Calu3 (cell line): ENCODE measurements at regions not wholly inside any gene's neighbourhood (a gene's known extent, or its start where the extent isn't known, plus 50 kb on each side); places are given as distances from the start of the nearest gene placed in this dataset.

ENCODE experiments used
- BruUV-seq: library from RNA; stranded (reverse); fragments of 400-500 nt; replicated peaks from 2 replicates; lab custom pipeline; 2021; lab: Mats Ljungman, UMichigan
- CTCF ChIA-PET: fragments of 300-600 bp; sonication (Branson Sonifier 250); formaldehyde crosslinking; loops from one replicate; lab custom pipeline; 2022; ENCODE audit warnings: antibody characterized with exemption; lab: Charles Lee
- DNase-seq: peaks from one replicate; pipeline ENCODE4 v3.0.0; 2022
- H3K27ac Mint-ChIP-seq: one replicate; pipeline ENCODE4 v1.8.0; 2022; ENCODE audit warnings: mixed read lengths; ENCODE audit not compliant: unreplicated experiment
- H3K27me3 Mint-ChIP-seq: one replicate; pipeline ENCODE4 v1.8.0; 2022; ENCODE audit warnings: mixed read lengths; ENCODE audit not compliant: unreplicated experiment
- H3K36me3 Mint-ChIP-seq: one replicate; pipeline ENCODE4 v1.8.0; 2022; ENCODE audit warnings: mild to moderate bottlenecking, moderate library complexity, mixed read lengths; ENCODE audit not compliant: insufficient read depth, unreplicated experiment
- H3K4me1 Mint-ChIP-seq: one replicate; pipeline ENCODE4 v1.8.0; 2022; ENCODE audit warnings: mild to moderate bottlenecking, low read depth, mixed read lengths; ENCODE audit not compliant: unreplicated experiment
- H3K4me3 Mint-ChIP-seq: one replicate; pipeline ENCODE4 v1.8.0; 2022; ENCODE audit warnings: mild to moderate bottlenecking, low read depth, moderate library complexity, mixed read lengths; ENCODE audit not compliant: unreplicated experiment
- H3K9me3 Mint-ChIP-seq: one replicate; pipeline ENCODE4 v1.8.0; 2022; ENCODE audit warnings: low read depth, mixed read lengths; ENCODE audit not compliant: unreplicated experiment
- intact Hi-C: fragments of 100-400 bp; cut with micrococcal nuclease; formaldehyde crosslinking; loops from one replicate; pipeline ENCODE4 v1.10.0; 2022; ENCODE audit not compliant: unreplicated experiment
- TF ChIP-seq, protein P1 (sequence below): fragments of 200-600 bp; IDR thresholded peaks from one replicate; pipeline ENCODE4 v1.8.0; 2022; ENCODE audit warnings: antibody characterized with exemption; ENCODE audit not compliant: unreplicated experiment

- H3K9me3 Mint-ChIP-seq, result no peaks in the 10 kb centered on the region
- no TSS peak for BruUV-seq
- intact Hi-C loops, result no loop called here
Observed at GRCh38 chr11:26011474-26011873, 320.5 kb upstream of the ANO3 start.

DNA sequence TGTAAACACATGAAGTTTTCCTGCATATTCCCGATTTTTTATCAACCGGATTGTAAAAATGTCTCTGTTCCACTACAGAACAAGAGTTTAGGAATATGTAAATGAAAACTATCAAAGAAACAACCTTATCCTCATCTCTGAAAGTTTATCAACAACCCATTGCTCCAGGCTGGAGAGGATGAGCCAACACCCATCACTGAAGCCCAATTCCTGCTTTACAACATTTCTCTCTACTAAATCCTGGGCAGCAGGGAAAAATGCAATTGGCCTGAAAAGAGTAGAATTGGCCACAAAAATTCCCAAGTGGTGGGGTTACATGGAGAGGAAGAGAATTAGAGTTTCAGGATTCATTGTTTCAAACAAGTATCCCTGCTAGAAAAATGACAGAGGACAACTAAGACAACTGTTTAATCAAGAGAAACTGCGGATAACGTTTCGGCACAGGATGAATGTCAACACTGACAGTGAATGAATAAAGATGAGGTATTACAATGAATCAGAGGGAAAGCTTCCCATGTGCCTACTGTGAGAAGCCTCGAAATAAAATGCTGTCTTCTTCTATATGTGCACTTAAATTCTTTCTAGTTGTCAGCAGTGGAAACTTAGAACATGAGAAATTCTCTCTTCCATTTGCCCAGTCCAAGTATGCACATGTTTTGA lies 317.3 kb upstream of the ANO3 start:
- BruUV-seq, result no TSS peak
- no peak for DNase-seq
- no peaks in the 10 kb centered on the region for H3K27me3 Mint-ChIP-seq
- CTCF ChIA-PET, result interaction anchor here (0.7 kb wide), 1 partner anchor 1482 kb away, joined by 3 read pairs; no protein-coding TSS in a partner anchor
- intact Hi-C loops, result no loop called here
- peaks cover 6% of the 10 kb centered on the region for H3K4me1 Mint-ChIP-seq
- no peak overlapping the region for H3K4me3 Mint-ChIP-seq
- no peaks in the 10 kb centered on the region for H3K9me3 Mint-ChIP-seq
- TF ChIP-seq, protein P1, sequence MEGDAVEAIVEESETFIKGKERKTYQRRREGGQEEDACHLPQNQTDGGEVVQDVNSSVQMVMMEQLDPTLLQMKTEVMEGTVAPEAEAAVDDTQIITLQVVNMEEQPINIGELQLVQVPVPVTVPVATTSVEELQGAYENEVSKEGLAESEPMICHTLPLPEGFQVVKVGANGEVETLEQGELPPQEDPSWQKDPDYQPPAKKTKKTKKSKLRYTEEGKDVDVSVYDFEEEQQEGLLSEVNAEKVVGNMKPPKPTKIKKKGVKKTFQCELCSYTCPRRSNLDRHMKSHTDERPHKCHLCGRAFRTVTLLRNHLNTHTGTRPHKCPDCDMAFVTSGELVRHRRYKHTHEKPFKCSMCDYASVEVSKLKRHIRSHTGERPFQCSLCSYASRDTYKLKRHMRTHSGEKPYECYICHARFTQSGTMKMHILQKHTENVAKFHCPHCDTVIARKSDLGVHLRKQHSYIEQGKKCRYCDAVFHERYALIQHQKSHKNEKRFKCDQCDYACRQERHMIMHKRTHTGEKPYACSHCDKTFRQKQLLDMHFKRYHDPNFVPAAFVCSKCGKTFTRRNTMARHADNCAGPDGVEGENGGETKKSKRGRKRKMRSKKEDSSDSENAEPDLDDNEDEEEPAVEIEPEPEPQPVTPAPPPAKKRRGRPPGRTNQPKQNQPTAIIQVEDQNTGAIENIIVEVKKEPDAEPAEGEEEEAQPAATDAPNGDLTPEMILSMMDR, result no peak
- H3K27ac Mint-ChIP-seq, result no peak overlapping the region
- no peaks in the 10 kb centered on the region for H3K36me3 Mint-ChIP-seq

More at GRCh38 chr11:26011474-26011873, 320.5 kb upstream of the ANO3 start:
- Mint-ChIP-seq H3K36me3 (no peaks in the 10 kb centered on the region), H3K4me1 (no peaks in the 10 kb centered on the region), H3K4me3 (no peak overlapping the region), H3K27ac (no peak overlapping the region), H3K27me3 (no peaks in the 10 kb centered on the region)
- DNase-seq, result no peak
- TF ChIP-seq, protein P1, result no peak
- CTCF ChIA-PET, result no interaction called here

- BruUV-seq, result no TSS peak
- no peaks in the 10 kb centered on the region for H3K9me3 Mint-ChIP-seq
- CTCF ChIA-PET, result interaction anchor here (1.0 to 1.2 kb wide), 2 partner anchors 28 to 35 kb away, joined by 3 to 4 read pairs; no protein-coding TSS in a partner anchor
- TF ChIP-seq, protein P1, result no peak
- H3K4me3 Mint-ChIP-seq, result no peak overlapping the region
- DNase-seq, result no peak
- intact Hi-C loops, result no loop called here
- H3K27ac Mint-ChIP-seq, result no peak overlapping the region
- peaks cover 21% of the 10 kb centered on the region for H3K4me1 Mint-ChIP-seq
- no peaks in the 10 kb centered on the region for H3K36me3 Mint-ChIP-seq
- no peaks in the 10 kb centered on the region for H3K27me3 Mint-ChIP-seq
Observed at GRCh38 chr11:26017322-26017860, 314.5 kb upstream of the ANO3 start.

GRCh38 chr11:26017903-26018302 lies 314.0 kb upstream of the ANO3 start:
- no peaks in the 10 kb centered on the region for H3K36me3 Mint-ChIP-seq
- H3K9me3 Mint-ChIP-seq, result no peaks in the 10 kb centered on the region
- TF ChIP-seq, protein P1, result no peak
- no peak overlapping the region for H3K27ac Mint-ChIP-seq
- H3K27me3 Mint-ChIP-seq, result no peaks in the 10 kb centered on the region
- BruUV-seq, result no TSS peak
- CTCF ChIA-PET, result interaction anchor here (1.0 to 1.2 kb wide), 2 partner anchors 27 to 36 kb away, joined by 3 to 4 read pairs; no protein-coding TSS in a partner anchor
- no peak overlapping the region for H3K4me3 Mint-ChIP-seq
- intact Hi-C loops, result no loop called here
- peaks cover 21% of the 10 kb centered on the region for H3K4me1 Mint-ChIP-seq
- no peak for DNase-seq
